ENCODE measurements at regions not wholly inside any gene's neighbourhood (a gene's known extent, or its start where the extent isn't known, plus 50 kb on each side); places are given as distances from the start of the nearest gene placed in this dataset.

DNA sequence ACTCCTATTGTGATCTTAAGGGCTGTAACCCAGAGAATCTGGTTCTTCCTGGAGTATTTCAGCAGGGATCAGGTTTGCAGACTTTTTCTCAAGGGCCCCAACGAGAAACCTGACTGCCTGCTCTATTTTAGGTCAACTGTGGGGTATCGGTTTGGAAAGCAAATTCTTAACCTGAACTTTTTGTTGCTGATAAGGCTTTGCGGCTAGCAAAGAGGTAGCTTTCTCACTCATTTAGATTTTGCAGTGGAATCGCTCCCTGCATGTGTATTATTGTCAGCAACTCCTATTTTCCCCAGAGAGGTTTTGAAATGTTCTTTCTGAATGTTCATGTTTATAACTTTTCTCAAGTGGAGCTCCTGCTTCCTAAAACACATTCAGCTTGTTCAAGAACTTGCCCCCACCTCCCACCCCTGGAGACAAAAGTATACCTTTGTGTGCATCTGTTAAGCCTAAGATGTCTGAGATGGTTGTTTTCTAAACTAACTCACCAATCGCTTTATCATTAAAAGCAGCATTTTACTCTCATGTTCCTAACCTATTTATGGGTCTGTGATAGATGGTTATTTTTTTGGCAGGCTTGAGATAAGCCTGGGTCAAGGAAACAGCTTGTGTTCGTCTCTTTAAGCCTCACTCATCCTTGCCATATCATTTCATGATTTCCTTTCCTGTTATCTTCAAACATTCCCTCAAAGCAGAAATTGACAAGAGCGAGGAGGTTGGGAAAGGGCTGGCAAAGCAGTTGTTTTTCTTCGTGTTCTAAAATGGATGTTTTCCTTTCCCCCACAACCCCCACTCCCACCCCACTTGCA, 129.8 kb downstream of the BAMBI start:
- no peaks in the 10 kb centered on the region for H3K79me2 ChIP-seq (ENCODE audit: control insufficient read depth, insufficient read depth, low read length)
- no peaks in the 10 kb centered on the region for H4K20me1 ChIP-seq (ENCODE audit: control insufficient read depth, extremely low read depth, insufficient read depth, low read length)
- H3K4me2 ChIP-seq (ENCODE audit: control insufficient read depth, extremely low read depth, insufficient read depth, low read depth, low read length) = no peak overlapping the region
- no peak for DNase-seq (ENCODE audit: low read depth, low spot score)
- no peak overlapping the region for H3K27ac ChIP-seq (ENCODE audit: control insufficient read depth, insufficient read depth, low read length)
- no peaks in the 10 kb centered on the region for H3K36me3 ChIP-seq (ENCODE audit: control insufficient read depth in 2 of 2, extremely low read depth in 1 of 2, insufficient read depth in 2 of 2, low read length in 2 of 2)
- no peaks in the 10 kb centered on the region for H3K27me3 ChIP-seq (ENCODE audit: control insufficient read depth, extremely low read depth, insufficient read depth, low read length)
- no peak for TF ChIP-seq EZH2 (IDR thresholded peaks at IDR 0.05; ENCODE audit: low read length)
- TF ChIP-seq, protein P1, sequence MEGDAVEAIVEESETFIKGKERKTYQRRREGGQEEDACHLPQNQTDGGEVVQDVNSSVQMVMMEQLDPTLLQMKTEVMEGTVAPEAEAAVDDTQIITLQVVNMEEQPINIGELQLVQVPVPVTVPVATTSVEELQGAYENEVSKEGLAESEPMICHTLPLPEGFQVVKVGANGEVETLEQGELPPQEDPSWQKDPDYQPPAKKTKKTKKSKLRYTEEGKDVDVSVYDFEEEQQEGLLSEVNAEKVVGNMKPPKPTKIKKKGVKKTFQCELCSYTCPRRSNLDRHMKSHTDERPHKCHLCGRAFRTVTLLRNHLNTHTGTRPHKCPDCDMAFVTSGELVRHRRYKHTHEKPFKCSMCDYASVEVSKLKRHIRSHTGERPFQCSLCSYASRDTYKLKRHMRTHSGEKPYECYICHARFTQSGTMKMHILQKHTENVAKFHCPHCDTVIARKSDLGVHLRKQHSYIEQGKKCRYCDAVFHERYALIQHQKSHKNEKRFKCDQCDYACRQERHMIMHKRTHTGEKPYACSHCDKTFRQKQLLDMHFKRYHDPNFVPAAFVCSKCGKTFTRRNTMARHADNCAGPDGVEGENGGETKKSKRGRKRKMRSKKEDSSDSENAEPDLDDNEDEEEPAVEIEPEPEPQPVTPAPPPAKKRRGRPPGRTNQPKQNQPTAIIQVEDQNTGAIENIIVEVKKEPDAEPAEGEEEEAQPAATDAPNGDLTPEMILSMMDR (optimal IDR thresholded peaks at IDR 0.05 in 1 of 3, IDR thresholded peaks at IDR 0.05 in 1 of 3, conservative IDR thresholded peaks at IDR 0.05 in 1 of 3; ENCODE audit: extremely low read depth in 1 of 3, insufficient read depth in 2 of 3, low read length in 3 of 3) = no peak
- H3K9ac ChIP-seq (ENCODE audit: control insufficient read depth, extremely low read depth, insufficient read depth, low read length) = no peak overlapping the region
- no peaks in the 10 kb centered on the region for H3K4me1 ChIP-seq (ENCODE audit: control insufficient read depth, extremely low read depth, insufficient read depth, low read length)
- no peaks in the 10 kb centered on the region for H3K9me3 ChIP-seq (ENCODE audit: control insufficient read depth, low read depth, low read length)
- no peak overlapping the region for H2AFZ ChIP-seq (ENCODE audit: control insufficient read depth, low read length)
- FAIRE-seq = no peak
- dilution Hi-C loops (cut with MboI; ENCODE audit: extremely low pct_ligation_motif_present, low sequenced_read_pairs) = no loop called here
- H3K4me3 ChIP-seq (ENCODE audit: control insufficient read depth in 2 of 3, extremely low read depth in 1 of 3, insufficient read depth in 2 of 3, low read depth in 1 of 3, low read length in 3 of 3) = no peak overlapping the region
- no peaks in the 10 kb centered on the region for H3K9me1 ChIP-seq (ENCODE audit: control insufficient read depth, extremely low read depth, insufficient read depth, low read length)

DNA sequence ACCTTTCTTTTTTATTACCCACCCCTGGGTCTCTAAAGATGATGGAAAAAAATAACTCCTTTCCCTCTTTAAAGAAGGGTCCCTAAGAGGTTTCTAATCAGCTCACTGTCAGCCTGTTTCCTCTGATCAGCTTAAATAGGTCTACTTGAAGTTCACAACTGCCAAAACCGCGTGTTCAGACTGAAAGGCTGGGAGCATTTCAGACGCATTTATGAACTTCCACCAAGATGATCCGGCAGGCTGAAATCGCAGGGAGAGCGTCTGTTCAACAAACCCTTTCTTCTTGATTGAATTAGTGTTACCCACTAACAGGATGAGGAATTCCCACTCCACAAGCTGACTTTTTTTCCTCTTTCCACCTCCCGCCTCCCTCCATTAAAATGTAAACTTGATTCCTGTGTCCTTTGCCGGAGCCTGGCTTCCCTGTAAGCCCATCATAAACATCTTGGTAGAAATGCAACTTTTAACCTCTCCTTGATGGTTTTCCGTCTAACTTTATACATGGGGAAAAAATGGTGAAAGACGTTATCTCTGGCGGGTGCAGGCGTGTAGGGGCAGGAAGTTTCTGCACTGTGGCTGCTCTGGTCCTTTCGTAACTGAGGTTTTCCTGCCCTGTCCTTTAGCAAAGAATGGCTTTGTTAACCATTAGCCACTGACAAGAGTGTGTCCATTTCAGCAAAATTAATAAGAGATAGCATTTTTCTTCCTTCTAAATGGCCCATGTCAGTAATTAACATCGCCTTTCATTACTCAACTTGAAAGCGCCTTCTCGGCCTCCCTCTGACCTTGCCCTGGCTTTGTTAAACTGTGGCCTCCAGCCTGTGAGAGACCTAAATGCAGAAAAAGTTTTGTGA, 130.7 kb downstream of the BAMBI start:
- Histone ChIP-seq H3K4me3 (ENCODE audit: control insufficient read depth in 2 of 3, extremely low read depth in 1 of 3, insufficient read depth in 2 of 3, low read depth in 1 of 3, low read length in 3 of 3) (no peak overlapping the region), H3K27ac (ENCODE audit: control insufficient read depth, insufficient read depth, low read length) (no peak overlapping the region), H2AFZ (ENCODE audit: control insufficient read depth, low read length) (no peak overlapping the region), H3K27me3 (ENCODE audit: control insufficient read depth, extremely low read depth, insufficient read depth, low read length) (no peaks in the 10 kb centered on the region), H3K9ac (ENCODE audit: control insufficient read depth, extremely low read depth, insufficient read depth, low read length) (no peak overlapping the region), H4K20me1 (ENCODE audit: control insufficient read depth, extremely low read depth, insufficient read depth, low read length) (no peaks in the 10 kb centered on the region), H3K9me3 (ENCODE audit: control insufficient read depth, low read depth, low read length) (no peaks in the 10 kb centered on the region), H3K79me2 (ENCODE audit: control insufficient read depth, insufficient read depth, low read length) (no peaks in the 10 kb centered on the region), H3K36me3 (ENCODE audit: control insufficient read depth in 2 of 2, extremely low read depth in 1 of 2, insufficient read depth in 2 of 2, low read length in 2 of 2) (no peaks in the 10 kb centered on the region), H3K4me1 (ENCODE audit: control insufficient read depth, extremely low read depth, insufficient read depth, low read length) (no peaks in the 10 kb centered on the region), H3K9me1 (ENCODE audit: control insufficient read depth, extremely low read depth, insufficient read depth, low read length) (no peaks in the 10 kb centered on the region), H3K4me2 (ENCODE audit: control insufficient read depth, extremely low read depth, insufficient read depth, low read depth, low read length) (no peak overlapping the region)
- dilution Hi-C loops (cut with MboI; ENCODE audit: extremely low pct_ligation_motif_present, low sequenced_read_pairs) = no loop called here
- TF ChIP-seq, protein P1 (optimal IDR thresholded peaks at IDR 0.05 in 1 of 3, IDR thresholded peaks at IDR 0.05 in 1 of 3, conservative IDR thresholded peaks at IDR 0.05 in 1 of 3; ENCODE audit: extremely low read depth in 1 of 3, insufficient read depth in 2 of 3, low read length in 3 of 3) = no peak
- no peak for TF ChIP-seq EZH2 (IDR thresholded peaks at IDR 0.05; ENCODE audit: low read length)
- no peak for DNase-seq (ENCODE audit: low read depth, low spot score)
- FAIRE-seq = no peak
